Loucy (cell line): ENCODE measurements at regions not wholly inside any gene's neighbourhood (a gene's known extent, or its start where the extent isn't known, plus 50 kb on each side); places are given as distances from the start of the nearest gene placed in this dataset.

Experiments
- H2AFZ ChIP-seq: fragments of 200-600 bp; sonication (generic); 2 replicates; pipeline ENCODE4 v1.6.0; 2016; ENCODE audit warnings: antibody characterized with exemption, mild to moderate bottlenecking, low read length, moderate library complexity
- H3F3A ChIP-seq: fragments of 200-600 bp; 2 replicates; pipeline ENCODE4 v1.6.0; 2016; ENCODE audit warnings: antibody characterized with exemption, low read depth, mild to moderate bottlenecking
- H3K27me3 ChIP-seq: fragments of 200-600 bp; sonication (generic); 2 replicates; pipeline ENCODE4 v1.6.1; 2014; ENCODE audit warnings: low read length, mild to moderate bottlenecking; ENCODE audit not compliant: insufficient read depth, poor library complexity, severe bottlenecking
- H3K36me3 ChIP-seq: fragments of 200-600 bp; sonication (generic); 2 replicates; pipeline ENCODE4 v1.6.1; 2016; ENCODE audit warnings: low read length; ENCODE audit not compliant: insufficient read depth
- H3K4me1 ChIP-seq: fragments of 200-600 bp; sonication (generic); 2 replicates; pipeline ENCODE4 v1.5.1; 2014; ENCODE audit warnings: low read length, mild to moderate bottlenecking; ENCODE audit not compliant: insufficient read depth, poor library complexity, severe bottlenecking
- H3K4me2 ChIP-seq: fragments of 200-600 bp; sonication (generic); 2 replicates; pipeline ENCODE4 v1.6.0; 2014; ENCODE audit warnings: antibody characterized with exemption, low read length, low read depth, mild to moderate bottlenecking; ENCODE audit not compliant: poor library complexity, severe bottlenecking
- H3K4me3 ChIP-seq: fragments of 200-600 bp; sonication (generic); 2 replicates; pipeline ENCODE4 v1.5.1; 2014; ENCODE audit warnings: low read length, mild to moderate bottlenecking, mixed read lengths; ENCODE audit not compliant: poor library complexity, severe bottlenecking
- H3K79me2 ChIP-seq: fragments of 200-600 bp; sonication (generic); 2 replicates; pipeline ENCODE4 v1.6.1; 2014; ENCODE audit warnings: low read length; ENCODE audit not compliant: insufficient read depth
- H3K9ac ChIP-seq: fragments of 200-600 bp; sonication (generic); 2 replicates; pipeline ENCODE4 v1.6.0; 2014; ENCODE audit warnings: mild to moderate bottlenecking, low read depth, low read length, moderate library complexity; ENCODE audit not compliant: poor library complexity, severe bottlenecking
- H3K9me2 ChIP-seq: fragments of 200-600 bp; sonication (generic); replicated peaks from 2 replicates; pipeline ENCODE4 v1.6.1; 2016; ENCODE audit warnings: low read depth, low read length, mixed read lengths
- H3K9me3 ChIP-seq: fragments of 200-600 bp; sonication (generic); 2 replicates; pipeline ENCODE4 v1.6.1; 2014; ENCODE audit warnings: mild to moderate bottlenecking, antibody characterized with exemption, low read length, low read depth; ENCODE audit not compliant: insufficient read depth
- H4K20me1 ChIP-seq: fragments of 200-600 bp; sonication (generic); 2 replicates; pipeline ENCODE4 v1.6.0; 2014; ENCODE audit warnings: antibody characterized with exemption, low read length, mild to moderate bottlenecking; ENCODE audit not compliant: insufficient read depth, poor library complexity, severe bottlenecking
- CTCF ChIP-seq: fragments of 200-600 bp; sonication (generic); conservative IDR thresholded peaks from 2 replicates; pipeline ENCODE4 v1.5.1; 2014; ENCODE audit warnings: mild to moderate bottlenecking, antibody characterized with exemption, low read length
- EZH2phosphoT487 ChIP-seq: fragments of 200-600 bp; IDR thresholded peaks from 2 replicates; pipeline ENCODE4 v1.6.1; 2018; ENCODE audit warnings: antibody characterized with exemption, mild to moderate bottlenecking, moderate library complexity, borderline replicate concordance

DNA sequence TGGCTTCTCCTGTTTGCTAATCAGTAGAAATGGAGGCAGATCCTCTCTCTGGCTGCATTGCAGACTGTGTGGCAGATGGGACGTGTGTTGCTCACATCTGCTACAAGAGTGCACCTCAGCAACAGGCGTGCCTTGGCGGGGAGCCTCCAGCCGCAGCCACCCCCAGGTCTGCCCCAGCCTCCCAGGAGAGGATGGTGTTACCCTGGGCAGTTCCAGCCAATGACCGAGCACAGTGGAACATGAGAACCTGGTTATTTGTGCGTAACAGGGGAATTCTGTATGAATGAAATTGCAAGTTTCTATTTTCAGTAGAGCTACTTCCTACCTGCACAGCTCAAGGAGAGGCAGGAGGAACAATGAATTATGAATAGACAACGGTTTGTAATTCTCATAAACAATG is 130.6 kb upstream of the CBLN2 start:
- Histone ChIP-seq H3K9ac (no peak overlapping the region), H2AFZ (no peak overlapping the region), H3F3A (no peaks in the 10 kb centered on the region), H3K4me3 (no peak overlapping the region), H3K79me2 (no peaks in the 10 kb centered on the region), H3K4me1 (no peaks in the 10 kb centered on the region), H3K27me3 (no peaks in the 10 kb centered on the region), H3K9me2 (no peaks in the 10 kb centered on the region), H4K20me1 (no peaks in the 10 kb centered on the region), H3K36me3 (no peaks in the 10 kb centered on the region), H3K4me2 (no peak overlapping the region), H3K9me3 (no peaks in the 10 kb centered on the region)
- TF ChIP-seq CTCF (no peak), EZH2phosphoT487 (no peak)

- Histone ChIP-seq H3K4me1 (no peaks in the 10 kb centered on the region), H3K79me2 (no peaks in the 10 kb centered on the region), H3K27me3 (no peaks in the 10 kb centered on the region), H3K9me3 (no peaks in the 10 kb centered on the region), H3K9ac (no peak overlapping the region), H3K4me3 (no peak overlapping the region), H2AFZ (peak overlapping the region; percentile 41; the same call in 1 of the 2 replicates), H4K20me1 (no peaks in the 10 kb centered on the region), H3K36me3 (no peaks in the 10 kb centered on the region), H3K9me2 (no peaks in the 10 kb centered on the region), H3F3A (no peaks in the 10 kb centered on the region), H3K4me2 (no peak overlapping the region)
- no peak for TF ChIP-seq EZH2phosphoT487
- no peak for TF ChIP-seq CTCF
Observed at GRCh38 chr18:72673242-72673641, 129.1 kb upstream of the CBLN2 start.

- Histone ChIP-seq H3F3A (no peaks in the 10 kb centered on the region), H3K36me3 (no peaks in the 10 kb centered on the region), H3K4me3 (no peak overlapping the region), H3K9me3 (no peaks in the 10 kb centered on the region), H3K4me2 (peak overlapping the region; percentile 22), H3K79me2 (no peaks in the 10 kb centered on the region), H3K9me2 (no peaks in the 10 kb centered on the region), H4K20me1 (no peaks in the 10 kb centered on the region), H3K27me3 (no peaks in the 10 kb centered on the region), H3K9ac (no peak overlapping the region), H3K4me1 (no peaks in the 10 kb centered on the region), H2AFZ (peak overlapping the region; percentile 50; the same call in 1 of the 2 replicates)
- peak; percentile 90 for TF ChIP-seq CTCF
- no peak for TF ChIP-seq EZH2phosphoT487
Observed at GRCh38 chr18:72672364-72673184, 128.4 kb upstream of the CBLN2 start.
